ENCODE measurements at regions not wholly inside any gene's neighbourhood (a gene's known extent, or its start where the extent isn't known, plus 50 kb on each side); places are given as distances from the start of the nearest gene placed in this dataset.

- in situ Hi-C loops (cut with MboI; ENCODE audit: low pct_unique_long_range_greater_than_20kb, low sequenced_read_pairs, unreplicated experiment), result loop anchor here (10.0 kb wide), 2 partner anchors 96 to 206 kb away; partner anchors contain the start of gene KLF13
- peak; percentile 79 for DNase-seq (ENCODE audit: low spot score)
- no peak for TF ChIP-seq CTCF (IDR thresholded peaks at IDR 0.05; ENCODE audit: extremely low read depth, insufficient read depth, missing control alignments)
Observed at GRCh38 chr15:31228980-31229826, 97.4 kb upstream of the KLF13 start.

- no peak for TF ChIP-seq CTCF (IDR thresholded peaks at IDR 0.05; ENCODE audit: extremely low read depth, insufficient read depth, missing control alignments)
- in situ Hi-C loops (cut with MboI; ENCODE audit: low pct_unique_long_range_greater_than_20kb, low sequenced_read_pairs, unreplicated experiment), result no loop called here
- DNase-seq (ENCODE audit: low spot score), result peak; percentile 82
Observed at GRCh38 chr15:31230630-31231485, 95.8 kb upstream of the KLF13 start.

- TF ChIP-seq CTCF (IDR thresholded peaks at IDR 0.05; ENCODE audit: extremely low read depth, insufficient read depth, missing control alignments), result no peak
- no peak for DNase-seq (ENCODE audit: low spot score)
- in situ Hi-C loops (cut with MboI; ENCODE audit: low pct_unique_long_range_greater_than_20kb, low sequenced_read_pairs, unreplicated experiment), result no loop called here
Observed at GRCh38 chr15:31234815-31235214, 91.8 kb upstream of the KLF13 start.

- in situ Hi-C loops (cut with MboI; ENCODE audit: low pct_unique_long_range_greater_than_20kb, low sequenced_read_pairs, unreplicated experiment), result no loop called here
- no peak for DNase-seq (ENCODE audit: low spot score)
- no peak for TF ChIP-seq CTCF (IDR thresholded peaks at IDR 0.05; ENCODE audit: extremely low read depth, insufficient read depth, missing control alignments)
Observed at GRCh38 chr15:31235311-31236183, 91.1 kb upstream of the KLF13 start.

- in situ Hi-C loops (cut with MboI; ENCODE audit: low pct_unique_long_range_greater_than_20kb, low sequenced_read_pairs, unreplicated experiment), result no loop called here
- no peak for DNase-seq (ENCODE audit: low spot score)
- no peak for TF ChIP-seq CTCF (IDR thresholded peaks at IDR 0.05; ENCODE audit: extremely low read depth, insufficient read depth, missing control alignments)
Observed at GRCh38 chr15:31236184-31237042, 90.2 kb upstream of the KLF13 start.
